ENCODE measurements at regions not wholly inside any gene's neighbourhood (a gene's known extent, or its start where the extent isn't known, plus 50 kb on each side); places are given as distances from the start of the nearest gene placed in this dataset.

GRCh38 chr3:72423643-72424042 is 424.6 kb downstream of the SHQ1 start:
- DNase-seq, result no peak

GRCh38 chr3:72421786-72422185 is 426.5 kb downstream of the SHQ1 start:
- DNase-seq, result no peak

GRCh38 chr3:72421126-72421525 is 427.1 kb downstream of the SHQ1 start:
- DNase-seq, result no peak

- DNase-seq, result no peak
These were observed 429.4 kb downstream of the SHQ1 start for GRCh38 chr3:72418856-72419255.

GRCh38 chr3:72418244-72418643 is 430.0 kb downstream of the SHQ1 start:
- no peak for DNase-seq

- DNase-seq, result no peak
These were observed 433.7 kb downstream of the SHQ1 start for GRCh38 chr3:72414481-72415016.

GRCh38 chr3:72413228-72413627 is 435.0 kb downstream of the SHQ1 start:
- DNase-seq, result no peak

GRCh38 chr3:72412340-72412956 is 435.8 kb downstream of the SHQ1 start:
- no peak for DNase-seq

- DNase-seq, result no peak
These were observed 436.4 kb downstream of the SHQ1 start for GRCh38 chr3:72411843-72412242.

- DNase-seq, result no peak
These were observed 437.1 kb downstream of the SHQ1 start for GRCh38 chr3:72411126-72411525.

GRCh38 chr3:72408983-72409779 is 439.1 kb downstream of the SHQ1 start:
- DNase-seq, result no peak

- no peak for DNase-seq
These were observed 440.5 kb downstream of the SHQ1 start for GRCh38 chr3:72407766-72408165.

GRCh38 chr3:72405943-72406566 is 442.2 kb downstream of the SHQ1 start:
- no peak for DNase-seq

- DNase-seq, result no peak
These were observed 447.2 kb downstream of the SHQ1 start for GRCh38 chr3:72401005-72401545.

GRCh38 chr3:72398781-72399180 is 449.5 kb downstream of the SHQ1 start:
- DNase-seq, result no peak

GRCh38 chr3:72397586-72397985 is 450.7 kb downstream of the SHQ1 start:
- no peak for DNase-seq

GRCh38 chr3:72396899-72397298 is 451.3 kb downstream of the SHQ1 start:
- DNase-seq, result no peak

- DNase-seq, result no peak
These were observed 452.4 kb downstream of the SHQ1 start for GRCh38 chr3:72395776-72396311.

GRCh38 chr3:72393455-72393854 is 454.8 kb downstream of the SHQ1 start:
- no peak for DNase-seq

- no peak for DNase-seq
These were observed 456.6 kb downstream of the SHQ1 start for GRCh38 chr3:72391659-72392058.

- DNase-seq, result no peak
These were observed 457.4 kb downstream of the SHQ1 start for GRCh38 chr3:72390841-72391240.

- no peak for DNase-seq
These were observed 459.6 kb downstream of the SHQ1 start for GRCh38 chr3:72388644-72389043.

GRCh38 chr3:72388117-72388516 is 460.1 kb downstream of the SHQ1 start:
- no peak for DNase-seq

Measured in activated T-cell treated with anti-CD3 and anti-CD28 coated beads, Interleukin-2, amount 50 U/mL, for 48 hours (primary cell).